HEK293 (cell line): ENCODE measurements at regions not wholly inside any gene's neighbourhood (a gene's known extent, or its start where the extent isn't known, plus 50 kb on each side); places are given as distances from the start of the nearest gene placed in this dataset.

Experiments used
- CTCF ChIA-PET: fragments of 350-600 bp; formaldehyde crosslinking; extraction: SDS; loops from one replicate; lab custom pipeline; 2021; ENCODE audit warnings: antibody characterized with exemption; lab: Yijun Ruan, JAX
- POLR2A ChIA-PET: fragments of 300-600 bp; formaldehyde crosslinking; extraction: SDS; loops from one replicate; lab custom pipeline; 2020; ENCODE audit warnings: antibody characterized with exemption, inconsistent platforms; lab: Yijun Ruan, JAX
- H3K27ac ChIP-seq: fragments of 200-500 bp; sonication (Bioruptor generic); 2 replicates; pipeline ENCODE4 v1.5.1; 2014; ENCODE audit warnings: low read depth, low read length, control low read depth, inconsistent platforms; ENCODE audit errors: extremely low read depth
- H3K36me3 ChIP-seq, 2 experiments: fragments of 200-500 bp in 1 of 2; sonication (Bioruptor generic) in 1 of 2; 1 replicate in 1 of 2; 2 replicates in 1 of 2; pipeline ENCODE4 v1.5.1; 2014 to 2017; ENCODE audit warnings: inconsistent platforms in 2 of 2, low read length in 2 of 2; ENCODE audit not compliant: control insufficient read depth in 2 of 2, insufficient read depth in 1 of 2
- H3K4me1 ChIP-seq: fragments of 200-500 bp; sonication (Bioruptor generic); 2 replicates; pipeline ENCODE4 v1.5.1; 2014; ENCODE audit warnings: mild to moderate bottlenecking, low read length, inconsistent platforms; ENCODE audit not compliant: control insufficient read depth, insufficient read depth
- H3K4me3 ChIP-seq: 2 replicates; pipeline ENCODE4 v1.5.1; 2011; ENCODE audit warnings: low read depth, mild to moderate bottlenecking, control low read depth, low read length, moderate library complexity
- H3K9me3 ChIP-seq: fragments of 200-500 bp; sonication (Bioruptor generic); 2 replicates; pipeline ENCODE4 v1.5.1; 2014; ENCODE audit warnings: low read depth, low read length, inconsistent platforms; ENCODE audit not compliant: control insufficient read depth, insufficient read depth
- CTCF ChIP-seq: fragments of 450-650 bp; formaldehyde crosslinking; IDR thresholded peaks from 2 replicates; pipeline ENCODE4 v1.5.1; 2016; ENCODE audit warnings: missing biosample characterization, missing genetic modification characterization
- HOXA7 ChIP-seq: sonication (generic); formaldehyde crosslinking; IDR thresholded peaks from 2 replicates; pipeline ENCODE4 v1.8.1; 2022; ENCODE audit warnings: missing genetic modification reagents, borderline replicate concordance
- KLF17 ChIP-seq: fragments of 450-650 bp; formaldehyde crosslinking; IDR thresholded peaks from 2 replicates; pipeline ENCODE4 v1.5.1; 2016; ENCODE audit warnings: missing biosample characterization, missing genetic modification characterization
- MEIS1 ChIP-seq: sonication (generic); formaldehyde crosslinking; IDR thresholded peaks from 2 replicates; pipeline ENCODE4 v1.8.1; 2022; ENCODE audit warnings: missing genetic modification reagents, mild to moderate bottlenecking, borderline replicate concordance
- MYNN ChIP-seq: fragments of 450-650 bp; formaldehyde crosslinking; IDR thresholded peaks from 2 replicates; pipeline ENCODE4 v1.5.1; 2016; ENCODE audit warnings: missing biosample characterization, missing genetic modification characterization, borderline replicate concordance
- PBX3 ChIP-seq: sonication (generic); formaldehyde crosslinking; IDR thresholded peaks from 2 replicates; pipeline ENCODE4 v1.8.1; 2022; ENCODE audit warnings: mild to moderate bottlenecking, moderate library complexity, missing genetic modification reagents
- SCRT1 ChIP-seq: fragments of 450-650 bp; formaldehyde crosslinking; IDR thresholded peaks from 2 replicates; pipeline ENCODE4 v1.5.1; 2016; ENCODE audit warnings: missing biosample characterization, missing genetic modification characterization, borderline replicate concordance
- ZBTB21 ChIP-seq: fragments of 450-650 bp; formaldehyde crosslinking; IDR thresholded peaks from 2 replicates; pipeline ENCODE4 v1.5.1; 2017; ENCODE audit warnings: missing biosample characterization, missing genetic modification characterization
- ZBTB48 ChIP-seq: fragments of 450-650 bp; formaldehyde crosslinking; IDR thresholded peaks from 2 replicates; pipeline ENCODE4 v1.5.1; 2016; ENCODE audit warnings: missing biosample characterization, missing genetic modification characterization
- ZNF114 ChIP-seq: fragments of 450-650 bp; formaldehyde crosslinking; IDR thresholded peaks from 2 replicates; pipeline ENCODE4 v1.5.0; 2017; ENCODE audit warnings: missing biosample characterization, missing genetic modification characterization
- ZNF133 ChIP-seq: fragments of 450-650 bp; formaldehyde crosslinking; IDR thresholded peaks from 2 replicates; pipeline ENCODE4 v1.5.1; 2016; ENCODE audit warnings: missing biosample characterization, missing genetic modification characterization
- ZNF138 ChIP-seq: fragments of 450-650 bp; formaldehyde crosslinking; IDR thresholded peaks from 2 replicates; pipeline ENCODE4 v1.5.1; 2016; ENCODE audit warnings: missing biosample characterization, missing genetic modification characterization, borderline replicate concordance
- ZNF148 ChIP-seq: fragments of 450-650 bp; formaldehyde crosslinking; IDR thresholded peaks from 2 replicates; pipeline ENCODE4 v1.5.0; 2017; ENCODE audit warnings: missing biosample characterization, missing genetic modification characterization, borderline replicate concordance
- ZNF280C ChIP-seq: fragments of 450-650 bp; formaldehyde crosslinking; IDR thresholded peaks from 2 replicates; pipeline ENCODE4 v1.5.1; 2016; ENCODE audit warnings: missing biosample characterization, missing genetic modification characterization
- ZNF292 ChIP-seq: fragments of 450-650 bp; formaldehyde crosslinking; IDR thresholded peaks from 2 replicates; pipeline ENCODE4 v1.5.1; 2016; ENCODE audit warnings: low read depth, missing biosample characterization, missing genetic modification characterization, borderline replicate concordance
- ZNF488 ChIP-seq: fragments of 450-650 bp; formaldehyde crosslinking; IDR thresholded peaks from 2 replicates; pipeline ENCODE4 v1.5.1; 2016; ENCODE audit warnings: missing biosample characterization, missing genetic modification characterization
- ZNF530 ChIP-seq: fragments of 450-650 bp; formaldehyde crosslinking; IDR thresholded peaks from 2 replicates; pipeline ENCODE4 v1.5.1; 2016; ENCODE audit warnings: low read depth, missing biosample characterization, missing genetic modification characterization
- ZXDB ChIP-seq: fragments of 450-650 bp; formaldehyde crosslinking; IDR thresholded peaks from 2 replicates; pipeline ENCODE4 v1.5.1; 2016; ENCODE audit warnings: missing biosample characterization, missing genetic modification characterization

- Histone ChIP-seq H3K36me3 (no peaks in the 10 kb centered on the region), H3K4me3 (no peak overlapping the region), H3K4me1 (no peaks in the 10 kb centered on the region), H3K27ac (no peak overlapping the region), H3K9me3 (no peaks in the 10 kb centered on the region)
- ChIA-PET CTCF (interaction anchor here (1.2 to 1.6 kb wide), 3 partner anchors 51 to 474 kb away, joined by 3 to 10 read pairs (median 3); no protein-coding TSS in a partner anchor), POLR2A (no interaction called here)
- TF ChIP-seq ZNF280C (tag by site-specific recombination) (no peak), ZNF148 (tag by site-specific recombination) (no peak), ZNF133 (tag by site-specific recombination) (no peak), ZNF530 (no peak), KLF17 (tag by site-specific recombination) (no peak), ZNF114 (tag by site-specific recombination) (no peak), SCRT1 (tag by site-specific recombination) (no peak), ZBTB48 (tag by site-specific recombination) (no peak), ZXDB (tag by site-specific recombination) (no peak), MEIS1 (no peak), MYNN (no peak), HOXA7 (CRISPR knock-in tag) (no peak), ZNF292 (tag by site-specific recombination) (no peak), ZNF138 (tag by site-specific recombination) (no peak), CTCF (tag by site-specific recombination) (no peak), PBX3 (CRISPR knock-in tag) (no peak), ZBTB21 (tag by site-specific recombination) (no peak), ZNF488 (tag by site-specific recombination) (no peak)
Measured at GRCh38 chr2:133937669-133938068, 316.2 kb upstream of the MGAT5 start.
